Natural killer cell treated with Interleukin-12 subunit alpha and Interleukin-12 subunit beta and Interleukin-15 and Interleukin-18, amount 100 ng/mL, for 72 hours (primary cell): ENCODE measurements at regions not wholly inside any gene's neighbourhood (a gene's known extent, or its start where the extent isn't known, plus 50 kb on each side); places are given as distances from the start of the nearest gene placed in this dataset.
"Not testable (repeated sequence)": the region's sequence is repeated elsewhere in the genome, so short reads cannot be mapped to it uniquely, and the experiment has no call there.

Source experiments
- ATAC-seq, 2 donors: fragments of 150-1000 bp; cut with Tn5 transposase in 1 of 2; sonication (Bioruptor Pico), chemical (Tn5 transposase) in 1 of 2; 2 replicates each; pipeline ENCODE4 v1.10.0; 2021
- DNase-seq: peaks from one replicate; pipeline ENCODE4 v3.0.0; 2022; ENCODE audit warnings: low spot score
- H3K27ac Mint-ChIP-seq, 2 donors: 1 replicate in 1 of 2; 2 replicates in 1 of 2; pipeline ENCODE4 v1.8.0; 2022; ENCODE audit warnings: mixed read lengths in 2 of 2, mild to moderate bottlenecking in 1 of 2, moderate library complexity in 1 of 2
- H3K27me3 Mint-ChIP-seq, 2 donors: 1 replicate in 1 of 2; 2 replicates in 1 of 2; pipeline ENCODE4 v1.8.0; 2022; ENCODE audit warnings: mixed read lengths in 2 of 2
- H3K36me3 Mint-ChIP-seq: one replicate; pipeline ENCODE4 v1.8.0; 2022; ENCODE audit warnings: mixed read lengths
- H3K4me1 Mint-ChIP-seq, 2 donors: 1 replicate in 1 of 2; 2 replicates in 1 of 2; pipeline ENCODE4 v1.8.0; 2022; ENCODE audit warnings: low read depth in 2 of 2, mixed read lengths in 2 of 2, mild to moderate bottlenecking in 1 of 2
- H3K4me3 Mint-ChIP-seq: one replicate; pipeline ENCODE4 v1.8.0; 2022; ENCODE audit warnings: mixed read lengths
- H3K9me3 Mint-ChIP-seq: 2 replicates; pipeline ENCODE4 v1.8.0; 2022; ENCODE audit warnings: mixed read lengths

DNA sequence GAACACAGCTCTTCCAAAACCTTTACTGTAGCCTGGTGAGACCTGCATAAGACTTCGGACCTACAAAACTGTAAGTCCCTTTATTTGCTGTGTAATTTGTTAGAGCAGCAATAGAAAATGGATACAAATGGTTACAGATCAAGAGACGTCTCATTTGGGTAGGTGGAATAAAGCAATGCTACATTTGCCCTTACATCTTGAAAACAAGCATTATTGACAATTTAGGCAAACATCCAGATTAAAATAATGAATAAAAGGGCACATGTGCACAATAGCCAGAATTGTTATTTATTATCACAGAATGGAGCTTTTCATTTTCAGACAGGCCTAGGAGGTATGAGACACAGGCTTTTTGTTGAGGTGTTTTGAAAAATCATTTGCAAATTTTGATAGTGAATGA is 222.2 kb upstream of the CPHXL start:
- DNase-seq (no peak), ATAC-seq (no peak)
- Mint-ChIP-seq H3K4me1 (no peaks in the 10 kb centered on the region), H3K4me3 (no peak overlapping the region), H3K9me3 (peaks cover 3% of the 10 kb centered on the region), H3K27ac (no peak overlapping the region), H3K36me3 (no peaks in the 10 kb centered on the region), H3K27me3 (no peaks in the 10 kb centered on the region)

- Mint-ChIP-seq H3K27me3 (no peaks in the 10 kb centered on the region), H3K36me3 (no peaks in the 10 kb centered on the region), H3K4me1 (no peaks in the 10 kb centered on the region), H3K27ac (no peak overlapping the region), H3K4me3 (no peak overlapping the region), H3K9me3 (peaks cover 3% of the 10 kb centered on the region)
- ATAC-seq (no peak), DNase-seq (no peak)
Measured at GRCh38 chr16:75948886-75949285, 222.6 kb upstream of the CPHXL start.

DNA sequence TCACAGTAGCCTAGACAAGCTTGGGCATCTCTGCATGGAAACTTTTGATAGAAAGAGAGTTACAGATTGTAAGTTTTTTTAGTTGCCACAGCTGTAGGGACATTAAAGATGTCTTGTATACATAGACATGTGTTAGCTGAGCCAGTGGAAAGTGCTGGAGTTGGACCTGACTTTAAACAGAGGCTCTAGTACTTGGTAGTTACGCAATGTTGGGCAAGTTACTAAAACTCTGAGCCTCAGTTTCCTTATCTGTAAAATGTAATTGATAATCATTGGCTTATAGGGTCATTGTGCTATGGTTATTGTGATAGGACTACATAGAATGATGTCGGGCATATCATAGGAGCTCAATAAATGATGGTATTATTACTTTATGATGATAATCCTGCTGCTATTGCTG is 225.8 kb upstream of the CPHXL start:
- H3K9me3 Mint-ChIP-seq: peaks cover 6% of the 10 kb centered on the region
- no peaks in the 10 kb centered on the region for H3K36me3 Mint-ChIP-seq
- no peak overlapping the region for H3K27ac Mint-ChIP-seq
- ATAC-seq (no peak), DNase-seq (no peak)
- H3K4me3 Mint-ChIP-seq: no peak overlapping the region
- H3K27me3 Mint-ChIP-seq: no peaks in the 10 kb centered on the region
- H3K4me1 Mint-ChIP-seq: no peaks in the 10 kb centered on the region

GRCh38 chr16:75957870-75958269 is 231.6 kb upstream of the CPHXL start:
- H3K36me3 Mint-ChIP-seq: no peaks in the 10 kb centered on the region

GRCh38 chr16:75965504-75966374 is 239.4 kb upstream of the CPHXL start:
- no peaks in the 10 kb centered on the region for H3K4me1 Mint-ChIP-seq
- DNase-seq: no peak
- ATAC-seq: no peak
- H3K4me3 Mint-ChIP-seq: no peak overlapping the region
- H3K27ac Mint-ChIP-seq: no peak overlapping the region
- no peaks in the 10 kb centered on the region for H3K27me3 Mint-ChIP-seq
- no peaks in the 10 kb centered on the region for H3K36me3 Mint-ChIP-seq
- peaks cover 4% of the 10 kb centered on the region for H3K9me3 Mint-ChIP-seq

More at GRCh38 chr16:75957870-75958269, 231.6 kb upstream of the CPHXL start:
- ATAC-seq (no peak), DNase-seq (no peak)
- peaks cover 10% of the 10 kb centered on the region for H3K9me3 Mint-ChIP-seq
- H3K27me3 Mint-ChIP-seq: no peaks in the 10 kb centered on the region
- H3K4me3 Mint-ChIP-seq: no peak overlapping the region
- H3K27ac Mint-ChIP-seq: no peak overlapping the region
- H3K4me1 Mint-ChIP-seq: no peaks in the 10 kb centered on the region

DNA sequence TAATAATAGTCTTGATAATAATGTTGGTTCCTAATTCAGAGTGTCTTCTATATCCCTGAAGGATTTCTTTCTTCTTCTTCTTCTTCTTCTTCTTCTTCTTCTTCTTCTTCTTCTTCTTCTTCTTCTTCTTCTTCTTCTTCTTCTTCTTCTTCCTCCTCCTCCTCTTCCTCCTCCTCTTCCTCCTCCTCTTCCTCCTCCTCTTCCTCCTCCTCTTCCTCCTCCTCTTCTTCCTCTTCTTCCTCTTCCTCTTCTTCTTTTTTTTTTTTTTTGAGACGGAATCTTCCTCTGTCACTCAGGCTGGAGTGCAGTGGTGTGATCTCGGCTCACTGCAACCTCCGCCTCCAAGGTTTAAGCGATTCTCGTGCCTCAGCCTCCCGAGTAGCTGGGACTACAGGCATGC is 242.8 kb upstream of the CPHXL start:
- H3K4me1 Mint-ChIP-seq, H3K27ac Mint-ChIP-seq, H3K9me3 Mint-ChIP-seq, ATAC-seq, H3K4me3 Mint-ChIP-seq, H3K27me3 Mint-ChIP-seq, DNase-seq, H3K36me3 Mint-ChIP-seq: not testable (repeated sequence)

GRCh38 chr16:75971334-75971733 is 245.0 kb upstream of the CPHXL start:
- ATAC-seq (no peak), DNase-seq (no peak)
- H3K36me3 Mint-ChIP-seq: no peaks in the 10 kb centered on the region
- H3K27ac Mint-ChIP-seq: no peak overlapping the region
- no peaks in the 10 kb centered on the region for H3K27me3 Mint-ChIP-seq
- H3K9me3 Mint-ChIP-seq: peaks cover 4% of the 10 kb centered on the region
- no peaks in the 10 kb centered on the region for H3K4me1 Mint-ChIP-seq
- no peak overlapping the region for H3K4me3 Mint-ChIP-seq

DNA sequence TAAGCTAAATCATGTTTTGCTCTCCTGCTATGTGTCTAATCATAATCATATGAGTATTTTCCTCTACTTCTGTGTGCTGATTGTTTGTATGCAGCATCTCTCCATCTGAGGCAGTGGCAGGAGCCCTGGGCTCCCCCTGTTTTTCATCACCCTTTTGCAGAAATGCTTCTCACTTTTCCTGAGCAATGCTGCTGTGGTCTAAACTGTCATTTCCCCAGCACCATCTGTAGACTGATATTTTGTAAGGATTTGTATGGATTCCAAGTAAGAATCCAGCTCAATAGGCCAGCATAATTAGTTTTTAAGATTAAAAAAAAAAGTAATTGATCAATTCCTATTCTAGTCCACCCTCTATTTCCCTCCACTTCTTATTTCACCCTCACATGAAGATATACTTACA is 257.0 kb upstream of the CPHXL start:
- Mint-ChIP-seq H3K9me3 (peaks cover 3% of the 10 kb centered on the region), H3K27me3 (no peaks in the 10 kb centered on the region), H3K4me1 (no peaks in the 10 kb centered on the region), H3K4me3 (no peak overlapping the region), H3K36me3 (peaks cover 4% of the 10 kb centered on the region), H3K27ac (no peak overlapping the region)
- no peak for DNase-seq
- no peak for ATAC-seq

GRCh38 chr16:75983741-75984381 is 257.6 kb upstream of the CPHXL start:
- Mint-ChIP-seq H3K36me3 (peaks cover 4% of the 10 kb centered on the region), H3K27ac (no peak overlapping the region), H3K27me3 (no peaks in the 10 kb centered on the region), H3K9me3 (peaks cover 3% of the 10 kb centered on the region), H3K4me3 (no peak overlapping the region), H3K4me1 (no peaks in the 10 kb centered on the region)
- DNase-seq (no peak), ATAC-seq (no peak)

- ATAC-seq (no peak), DNase-seq (no peak)
- Mint-ChIP-seq H3K9me3 (peaks cover 3% of the 10 kb centered on the region), H3K4me3 (no peak overlapping the region), H3K36me3 (peaks cover 4% of the 10 kb centered on the region), H3K4me1 (no peaks in the 10 kb centered on the region), H3K27ac (no peak overlapping the region), H3K27me3 (no peaks in the 10 kb centered on the region)
Measured at GRCh38 chr16:75987323-75987722, 261.0 kb upstream of the CPHXL start.

GRCh38 chr16:75996491-75996890 is 270.2 kb upstream of the CPHXL start:
- Mint-ChIP-seq H3K9me3 (peaks cover 11% of the 10 kb centered on the region), H3K27ac (no peak overlapping the region), H3K36me3 (no peaks in the 10 kb centered on the region), H3K27me3 (no peaks in the 10 kb centered on the region), H3K4me1 (no peaks in the 10 kb centered on the region), H3K4me3 (no peak overlapping the region)
- no peak for ATAC-seq
- no peak for DNase-seq

DNA sequence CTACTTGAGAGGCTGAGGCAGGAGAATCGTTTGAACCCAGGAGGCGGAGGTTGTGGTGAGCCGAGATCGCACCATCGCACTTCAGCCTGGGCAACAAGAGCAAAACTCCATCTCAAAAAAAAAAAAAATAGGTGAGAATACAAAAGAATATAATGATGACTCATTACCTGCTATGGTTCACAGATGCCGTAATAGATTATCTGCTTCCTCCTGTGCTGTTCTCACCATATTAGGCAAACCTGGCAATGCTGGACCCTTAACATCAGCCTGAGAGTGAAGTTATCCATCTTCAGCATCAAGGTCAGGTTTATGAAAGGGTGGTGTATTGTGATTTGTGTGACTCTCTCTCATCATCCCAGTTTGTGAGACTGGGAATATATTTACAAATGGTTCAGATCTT is 271.3 kb upstream of the CPHXL start:
- ATAC-seq: no peak
- H3K36me3 Mint-ChIP-seq: no peaks in the 10 kb centered on the region
- no peaks in the 10 kb centered on the region for H3K27me3 Mint-ChIP-seq
- peaks cover 11% of the 10 kb centered on the region for H3K9me3 Mint-ChIP-seq
- H3K4me1 Mint-ChIP-seq: no peaks in the 10 kb centered on the region
- no peak overlapping the region for H3K4me3 Mint-ChIP-seq
- no peak for DNase-seq
- no peak overlapping the region for H3K27ac Mint-ChIP-seq

- DNase-seq (no peak), ATAC-seq (no peak)
- H3K9me3 Mint-ChIP-seq: peaks cover 10% of the 10 kb centered on the region
- no peaks in the 10 kb centered on the region for H3K27me3 Mint-ChIP-seq
- H3K4me3 Mint-ChIP-seq: no peak overlapping the region
- no peaks in the 10 kb centered on the region for H3K4me1 Mint-ChIP-seq
- no peaks in the 10 kb centered on the region for H3K36me3 Mint-ChIP-seq
- H3K27ac Mint-ChIP-seq: no peak overlapping the region
Measured at GRCh38 chr16:76007645-76008044, 269.6 kb upstream of the CNTNAP4 start.

DNA sequence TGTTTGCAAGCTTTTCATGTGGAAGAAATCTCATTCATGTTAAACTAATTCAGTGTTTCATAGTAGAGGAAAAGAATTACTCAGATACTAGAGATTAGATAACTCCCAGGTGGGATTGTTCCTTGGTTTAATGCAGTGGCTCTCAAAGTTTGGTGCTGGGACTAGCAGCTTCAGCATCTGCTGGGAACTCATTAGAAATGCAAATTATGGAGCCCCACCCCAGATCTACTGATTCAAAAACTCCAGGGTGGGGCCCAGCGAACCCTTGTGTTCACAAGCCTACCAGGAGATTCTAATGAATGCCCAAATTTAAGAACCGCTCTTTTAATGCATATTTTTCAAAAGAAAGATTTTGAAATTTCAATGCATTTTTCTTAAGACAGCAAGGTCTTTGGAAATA is 253.4 kb upstream of the CNTNAP4 start:
- H3K9me3 Mint-ChIP-seq: peaks cover 17% of the 10 kb centered on the region
- H3K27me3 Mint-ChIP-seq: no peaks in the 10 kb centered on the region
- H3K36me3 Mint-ChIP-seq: no peaks in the 10 kb centered on the region
- no peak overlapping the region for H3K27ac Mint-ChIP-seq
- H3K4me3 Mint-ChIP-seq: no peak overlapping the region
- H3K4me1 Mint-ChIP-seq: no peaks in the 10 kb centered on the region
- no peak for ATAC-seq
- DNase-seq: no peak
